ENCODE measurements at regions not wholly inside any gene's neighbourhood (a gene's known extent, or its start where the extent isn't known, plus 50 kb on each side); places are given as distances from the start of the nearest gene placed in this dataset.

- no peak for DNase-seq
These were observed 232.5 kb downstream of the BCL11B start for GRCh38 chr14:99039331-99040041.

- DNase-seq, result no peak
These were observed 231.9 kb downstream of the BCL11B start for GRCh38 chr14:99040052-99040451.

GRCh38 chr14:99040711-99041110, 231.3 kb downstream of the BCL11B start:
- no peak for DNase-seq

DNA sequence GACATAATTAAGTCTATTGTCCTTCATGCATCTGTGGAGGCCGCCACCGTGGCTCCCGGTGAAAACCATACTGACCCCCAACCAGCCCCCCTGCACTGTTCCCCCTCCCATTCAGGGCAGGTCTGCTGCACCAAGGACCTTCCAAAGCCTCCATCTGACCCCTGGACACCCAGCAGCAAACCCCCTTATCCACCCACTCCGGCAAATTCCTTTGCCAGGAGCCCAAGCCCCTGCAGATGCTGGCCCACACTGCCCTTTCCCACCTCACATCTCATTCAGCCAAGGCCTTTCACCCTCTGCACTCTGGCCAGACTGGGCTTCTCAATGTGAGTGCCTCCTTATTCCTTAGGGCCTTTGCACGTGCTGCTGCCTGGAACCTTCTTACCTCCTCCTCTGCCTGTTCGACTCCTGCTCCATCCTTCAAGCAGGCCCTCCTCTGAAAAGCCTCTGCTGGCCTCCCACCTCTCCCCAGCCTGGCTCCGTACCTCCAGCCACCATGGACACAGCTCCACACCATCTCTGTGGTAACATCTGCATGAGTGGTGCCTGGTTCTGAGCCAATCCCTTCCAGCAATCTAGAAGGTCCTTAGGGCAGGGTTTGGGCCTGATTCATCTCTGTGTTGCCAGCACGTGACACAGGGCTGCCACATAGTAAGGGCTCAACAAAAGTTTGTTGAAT, 230.7 kb downstream of the BCL11B start:
- DNase-seq, result no peak

- no peak for DNase-seq
These were observed 230.2 kb downstream of the BCL11B start for GRCh38 chr14:99041820-99042174.

DNA sequence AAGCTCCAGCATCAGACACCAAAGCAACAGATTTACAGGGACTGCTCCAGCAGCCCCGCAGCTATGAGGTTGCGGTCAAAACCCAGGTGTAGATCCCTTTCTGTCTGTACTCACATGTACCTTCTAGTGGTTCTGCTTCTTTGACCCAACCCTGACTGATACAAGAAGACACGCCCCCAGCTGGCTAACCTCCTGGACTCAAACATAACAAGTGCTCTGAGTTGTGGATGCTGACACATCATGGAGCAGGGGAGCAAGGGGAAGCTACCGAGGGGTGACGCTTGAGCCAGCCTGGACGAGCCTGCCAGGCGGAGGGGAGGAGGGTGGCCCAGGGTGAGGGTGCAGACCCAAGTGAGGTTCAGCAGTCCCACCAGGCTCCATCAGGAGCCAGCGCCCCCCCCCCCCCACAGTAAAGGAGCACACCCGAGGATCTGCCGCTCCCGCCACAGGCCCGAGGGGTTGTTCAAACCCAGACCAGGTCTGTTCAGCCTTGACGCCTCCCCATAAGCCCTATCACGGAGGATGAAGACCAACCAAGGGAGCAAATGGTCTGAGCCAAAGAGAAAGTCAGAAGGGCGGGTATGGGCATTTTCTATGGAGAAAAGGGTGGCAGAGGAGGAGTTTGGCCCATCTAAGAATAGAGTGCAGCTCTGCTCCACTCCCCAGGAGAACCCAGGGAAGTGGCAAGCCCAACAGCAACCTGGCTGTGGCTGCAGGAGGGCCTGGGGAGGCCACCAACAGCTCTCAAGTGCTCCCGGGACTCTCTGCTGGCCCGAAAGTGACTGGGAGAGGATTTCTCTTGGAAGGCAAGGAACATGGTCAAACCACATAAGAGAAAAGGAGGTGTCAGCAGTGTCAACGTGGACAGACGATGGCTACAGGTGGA, 229.4 kb downstream of the BCL11B start:
- no peak for DNase-seq

DNA sequence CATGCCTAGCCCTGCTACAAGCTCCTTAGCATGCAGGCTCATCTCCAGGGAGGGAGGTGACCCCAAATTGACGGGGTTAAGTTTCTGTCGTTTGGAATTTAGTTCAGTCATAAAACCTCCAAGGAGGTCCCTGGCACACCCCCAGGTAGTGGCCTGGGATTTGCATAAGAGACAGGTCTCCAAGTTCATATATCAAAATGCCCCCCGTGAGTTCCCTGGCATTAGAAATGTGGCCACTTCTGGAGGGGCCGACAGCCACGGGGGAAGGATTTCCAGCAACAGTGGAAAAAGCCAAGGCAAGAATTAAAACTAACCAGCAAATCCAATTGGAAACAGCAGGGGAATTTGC, 228.8 kb downstream of the BCL11B start:
- no peak for DNase-seq

DNA sequence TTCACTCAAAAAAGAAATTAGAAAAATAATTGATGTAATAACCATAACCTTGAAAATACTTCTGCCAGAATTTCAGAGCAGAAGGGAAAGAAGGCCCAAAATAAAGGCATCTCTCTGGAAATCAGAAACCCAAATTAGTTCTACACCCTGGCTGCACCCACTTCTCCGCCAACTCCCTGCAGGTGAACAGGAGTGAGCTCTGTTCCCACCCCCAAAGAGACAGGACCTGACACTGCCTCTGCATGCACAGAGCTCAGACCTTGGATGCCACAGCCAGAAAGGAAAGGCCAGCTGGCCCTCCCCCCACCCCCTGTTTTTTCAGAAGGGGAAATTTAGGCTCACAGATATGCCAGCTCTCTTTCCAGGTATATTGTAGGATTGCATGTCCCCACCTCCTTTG, 228.2 kb downstream of the BCL11B start:
- no peak for DNase-seq

DNA sequence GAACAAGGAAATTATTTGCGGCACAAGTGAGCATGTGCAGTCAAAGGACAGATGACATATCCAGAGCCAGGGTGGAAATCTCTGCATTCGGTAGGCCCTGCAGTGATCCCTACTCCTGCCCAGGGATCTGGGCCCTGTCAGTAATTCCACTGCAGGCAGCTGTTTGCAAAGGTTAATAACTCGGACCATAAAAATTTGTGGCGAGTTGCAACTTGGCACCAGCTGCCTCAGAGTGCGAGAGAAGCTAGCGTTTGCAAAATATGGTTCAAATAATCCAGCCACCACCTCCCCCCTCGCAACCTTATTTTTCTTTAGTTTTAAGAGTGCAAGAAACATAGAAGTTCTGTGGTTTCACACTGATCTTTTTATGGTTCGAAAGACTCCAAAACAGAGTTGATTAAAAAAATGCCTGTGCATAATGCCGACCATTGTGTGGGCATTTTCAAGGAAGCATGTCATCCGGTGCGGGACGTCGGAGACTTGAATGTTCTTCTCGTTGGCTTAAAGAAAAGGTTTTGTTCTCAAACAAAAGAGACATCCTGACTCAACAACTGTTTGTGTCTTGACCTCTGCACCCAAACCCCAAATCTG, 224.5 kb downstream of the BCL11B start:
- no peak for DNase-seq

DNA sequence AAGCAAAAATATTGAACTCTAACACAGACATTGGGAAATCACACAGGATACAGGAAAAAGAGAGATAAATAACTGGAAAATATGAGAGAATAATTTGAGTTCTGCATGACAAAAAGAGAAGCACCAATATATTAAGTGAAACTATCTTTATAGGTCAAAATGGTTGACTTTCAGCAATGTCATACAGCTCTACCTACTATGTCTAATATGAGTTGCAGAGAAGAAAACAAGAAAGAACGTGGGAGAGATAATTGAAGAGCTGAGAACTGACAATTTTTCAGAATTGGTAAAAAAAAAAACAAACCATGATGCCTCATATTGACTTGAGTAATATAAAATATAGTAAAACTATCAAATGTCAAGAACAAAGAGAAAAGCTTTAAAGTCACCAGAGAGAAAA, 221.7 kb downstream of the BCL11B start:
- DNase-seq, result no peak

GRCh38 chr14:99052467-99052866, 219.5 kb downstream of the BCL11B start:
- DNase-seq, result no peak

- DNase-seq, result no peak
These were observed 217.0 kb downstream of the BCL11B start for GRCh38 chr14:99055019-99055418.

- no peak for DNase-seq
These were observed 216.2 kb downstream of the BCL11B start for GRCh38 chr14:99055816-99056215.

DNA sequence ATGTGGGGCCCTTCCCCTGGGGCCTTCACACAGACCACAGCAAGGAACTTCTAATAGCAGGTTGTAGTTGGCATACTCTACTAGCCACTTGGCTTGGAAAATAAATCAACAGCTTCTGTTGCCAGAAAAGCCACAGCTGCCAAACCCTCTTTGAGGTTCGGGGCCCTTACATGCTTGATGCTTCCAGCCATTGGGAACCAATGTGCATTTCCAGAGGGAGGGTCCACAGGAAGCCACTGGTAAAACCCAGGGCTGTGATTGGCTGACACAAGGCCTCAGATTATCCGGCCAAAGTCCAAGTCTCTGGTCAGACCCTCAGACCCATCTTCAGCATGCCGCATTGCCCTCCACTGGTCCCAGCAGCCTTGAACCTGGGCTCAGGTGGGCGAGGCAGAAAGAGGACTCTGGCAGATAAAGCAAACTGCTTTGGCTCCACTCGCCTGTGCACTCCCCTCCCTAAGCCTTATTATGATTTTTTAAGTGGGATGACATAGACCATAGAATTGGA, 214.4 kb downstream of the BCL11B start:
- DNase-seq, result no peak

- no peak for DNase-seq
These were observed 213.5 kb downstream of the BCL11B start for GRCh38 chr14:99058542-99058941.

- DNase-seq, result no peak
These were observed 209.8 kb downstream of the BCL11B start for GRCh38 chr14:99062216-99062615.

DNA sequence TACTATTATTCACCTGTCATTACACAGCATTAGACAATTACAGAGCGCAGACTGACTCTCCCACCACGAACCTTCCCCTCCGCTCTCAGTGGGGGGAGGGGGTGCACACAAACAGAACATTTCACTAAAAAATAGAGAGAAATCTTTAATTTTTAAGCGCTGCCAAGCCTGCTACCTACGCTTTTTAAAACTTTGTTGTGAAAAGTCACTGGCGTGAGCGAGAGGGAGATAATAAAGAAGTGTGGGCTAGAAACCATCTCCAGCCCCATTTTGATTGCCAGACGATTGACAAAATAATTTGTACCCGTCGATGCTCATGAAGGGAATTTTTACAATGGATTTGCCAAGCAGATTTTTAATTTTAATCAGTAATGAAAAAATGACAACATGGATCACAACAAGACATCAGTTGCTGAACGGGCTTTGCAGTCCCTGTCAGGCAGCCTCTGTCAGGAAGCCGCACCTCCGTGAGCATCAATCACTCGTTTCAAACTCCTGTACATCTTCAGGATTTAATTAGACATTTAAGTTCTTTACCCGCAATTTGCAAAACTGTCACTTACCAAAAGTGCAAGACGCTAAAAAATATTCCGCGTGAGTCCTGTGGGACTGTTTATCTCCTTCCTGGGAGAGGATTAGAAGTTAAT, 209.1 kb downstream of the BCL11B start:
- DNase-seq, result no peak

- DNase-seq, result no peak
These were observed 208.3 kb downstream of the BCL11B start for GRCh38 chr14:99063620-99064225.

GRCh38 chr14:99064262-99064954, 207.6 kb downstream of the BCL11B start:
- no peak for DNase-seq

- DNase-seq, result no peak
These were observed 206.4 kb downstream of the BCL11B start for GRCh38 chr14:99065551-99065950.

DNA sequence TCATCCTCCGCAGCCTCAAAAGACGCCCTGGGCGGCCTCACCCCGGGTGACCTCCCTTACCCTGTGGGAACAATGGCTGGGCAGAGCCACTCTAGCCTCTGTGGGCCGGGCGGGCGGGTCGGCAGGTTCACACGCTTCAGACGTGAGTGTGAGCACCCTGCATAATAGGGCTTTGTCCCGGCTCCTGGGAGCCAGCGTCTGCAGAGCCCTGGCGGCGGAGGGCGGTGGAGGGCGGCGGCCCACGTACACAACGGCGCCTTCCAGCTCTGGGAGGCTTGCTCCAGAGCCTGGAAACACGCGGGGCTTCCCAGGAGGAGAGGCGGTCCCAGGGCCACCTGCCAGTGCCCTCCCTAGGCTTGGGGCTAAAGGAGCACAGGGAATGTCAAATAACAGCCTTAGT, 205.6 kb downstream of the BCL11B start:
- no peak for DNase-seq
